ENCODE measurements at regions not wholly inside any gene's neighbourhood (a gene's known extent, or its start where the extent isn't known, plus 50 kb on each side); places are given as distances from the start of the nearest gene placed in this dataset.

- H3K9me3 Mint-ChIP-seq: peaks cover 44% of the 10 kb centered on the region
- DNase-seq (ENCODE audit: low spot score) (no peak), ATAC-seq (no peak)
- no peak overlapping the region for H3K4me3 Mint-ChIP-seq
- TF ChIP-seq MYBL2 (CRISPR knock-in tag; IDR thresholded peaks at IDR 0.05) (no peak), RORB (CRISPR knock-in tag; IDR thresholded peaks at IDR 0.05) (no peak), GABPB1 (CRISPR knock-in tag; IDR thresholded peaks at IDR 0.05) (no peak), JUN (CRISPR knock-in tag; IDR thresholded peaks at IDR 0.05) (no peak), E2F4 (CRISPR knock-in tag; IDR thresholded peaks at IDR 0.05; ENCODE audit: borderline replicate concordance, low read depth) (no peak), USF2 (CRISPR knock-in tag; IDR thresholded peaks at IDR 0.05) (no peak), CREM (CRISPR knock-in tag; IDR thresholded peaks at IDR 0.05) (no peak), E2F1 (CRISPR knock-in tag; IDR thresholded peaks at IDR 0.05) (no peak), ZNF263 (CRISPR knock-in tag; IDR thresholded peaks at IDR 0.05; ENCODE audit: low read depth) (no peak)
- CTCF ChIA-PET: no interaction called here
- H3K36me3 Mint-ChIP-seq: peaks cover 45% of the 10 kb centered on the region
- H3K27me3 Mint-ChIP-seq (ENCODE audit: low read depth): peaks cover 6% of the 10 kb centered on the region; the same call in 1 of the 2 replicates
- peak overlapping the region; percentile 55 for H3K27ac Mint-ChIP-seq
- POLR2A ChIA-PET: no interaction called here
- peaks cover 74% of the 10 kb centered on the region for H3K4me1 Mint-ChIP-seq
These were observed 773.4 kb upstream of the SLITRK1 start for GRCh38 chr13:84655677-84656076.

DNA sequence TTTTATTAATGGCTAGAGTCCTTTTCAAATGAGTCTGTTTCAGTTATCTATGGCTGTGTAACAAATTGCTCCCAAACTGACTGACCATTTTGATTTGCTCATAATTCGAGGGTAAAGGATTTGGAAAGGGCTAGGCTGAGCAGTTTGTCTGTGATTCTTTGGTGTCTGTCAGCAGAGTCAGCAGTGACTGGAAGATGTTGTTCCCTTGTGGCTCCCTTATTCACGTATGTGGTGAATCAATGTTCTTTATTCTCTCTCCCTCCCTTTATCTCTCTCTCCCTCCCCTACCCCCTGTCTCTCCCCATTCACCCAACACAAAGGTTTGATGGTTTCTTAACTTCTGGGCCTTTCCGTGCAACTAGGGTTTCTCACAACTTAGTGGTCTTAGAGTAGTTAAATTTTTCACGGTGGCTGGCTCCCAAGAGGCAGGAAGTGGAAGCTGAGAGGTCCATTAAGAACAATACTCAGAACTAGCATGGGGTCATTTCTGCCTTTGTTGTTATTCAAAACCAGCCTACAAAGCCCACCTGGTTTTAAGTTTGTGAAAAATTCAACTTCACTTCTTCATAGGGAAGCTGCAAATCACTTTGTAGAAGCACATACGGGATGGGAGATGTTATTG lies 772.5 kb upstream of the SLITRK1 start:
- H3K36me3 Mint-ChIP-seq: peaks cover 46% of the 10 kb centered on the region
- POLR2A ChIA-PET: interaction anchor here (0.6 kb wide), 1 partner anchor 18 kb away, joined by 5 read pairs; no protein-coding TSS in a partner anchor
- H3K4me1 Mint-ChIP-seq: peaks cover 78% of the 10 kb centered on the region
- DNase-seq (ENCODE audit: low spot score) (peak; percentile 32), ATAC-seq (peak; percentile 90)
- CTCF ChIA-PET: no interaction called here
- peaks cover 45% of the 10 kb centered on the region for H3K9me3 Mint-ChIP-seq
- H3K27ac Mint-ChIP-seq: peak overlapping the region; percentile 98
- no peak overlapping the region for H3K4me3 Mint-ChIP-seq
- H3K27me3 Mint-ChIP-seq (ENCODE audit: low read depth): peaks cover 6% of the 10 kb centered on the region; the same call in 1 of the 2 replicates
- TF ChIP-seq TEAD1 (CRISPR knock-in tag; IDR thresholded peaks at IDR 0.05) (peak; percentile 80; the same call in 1 of the 2 replicates), FOXP1 (CRISPR knock-in tag; IDR thresholded peaks at IDR 0.05; ENCODE audit: borderline replicate concordance) (no peak), SP1 (CRISPR knock-in tag; conservative IDR thresholded peaks at IDR 0.05) (0 out of 2 replicates have a peak, but pooled peaks have one; percentile 17), ZNF138 (CRISPR knock-in tag; conservative IDR thresholded peaks at IDR 0.05) (no peak), NFE2L1 (CRISPR knock-in tag; IDR thresholded peaks at IDR 0.05) (0 out of 2 replicates have a peak, but pooled peaks have one; percentile 24), ZNF532 (CRISPR knock-in tag; IDR thresholded peaks at IDR 0.05; ENCODE audit: borderline replicate concordance) (no peak), ZBTB21 (CRISPR knock-in tag; IDR thresholded peaks at IDR 0.05; ENCODE audit: borderline replicate concordance) (0 out of 2 replicates have a peak, but pooled peaks have one; percentile 11), CDX4 (CRISPR knock-in tag; IDR thresholded peaks at IDR 0.05; ENCODE audit: borderline replicate concordance) (no peak), ZNF423 (CRISPR knock-in tag; IDR thresholded peaks at IDR 0.05) (peak; percentile 68)
- TF ChIP-seq, protein P1, sequence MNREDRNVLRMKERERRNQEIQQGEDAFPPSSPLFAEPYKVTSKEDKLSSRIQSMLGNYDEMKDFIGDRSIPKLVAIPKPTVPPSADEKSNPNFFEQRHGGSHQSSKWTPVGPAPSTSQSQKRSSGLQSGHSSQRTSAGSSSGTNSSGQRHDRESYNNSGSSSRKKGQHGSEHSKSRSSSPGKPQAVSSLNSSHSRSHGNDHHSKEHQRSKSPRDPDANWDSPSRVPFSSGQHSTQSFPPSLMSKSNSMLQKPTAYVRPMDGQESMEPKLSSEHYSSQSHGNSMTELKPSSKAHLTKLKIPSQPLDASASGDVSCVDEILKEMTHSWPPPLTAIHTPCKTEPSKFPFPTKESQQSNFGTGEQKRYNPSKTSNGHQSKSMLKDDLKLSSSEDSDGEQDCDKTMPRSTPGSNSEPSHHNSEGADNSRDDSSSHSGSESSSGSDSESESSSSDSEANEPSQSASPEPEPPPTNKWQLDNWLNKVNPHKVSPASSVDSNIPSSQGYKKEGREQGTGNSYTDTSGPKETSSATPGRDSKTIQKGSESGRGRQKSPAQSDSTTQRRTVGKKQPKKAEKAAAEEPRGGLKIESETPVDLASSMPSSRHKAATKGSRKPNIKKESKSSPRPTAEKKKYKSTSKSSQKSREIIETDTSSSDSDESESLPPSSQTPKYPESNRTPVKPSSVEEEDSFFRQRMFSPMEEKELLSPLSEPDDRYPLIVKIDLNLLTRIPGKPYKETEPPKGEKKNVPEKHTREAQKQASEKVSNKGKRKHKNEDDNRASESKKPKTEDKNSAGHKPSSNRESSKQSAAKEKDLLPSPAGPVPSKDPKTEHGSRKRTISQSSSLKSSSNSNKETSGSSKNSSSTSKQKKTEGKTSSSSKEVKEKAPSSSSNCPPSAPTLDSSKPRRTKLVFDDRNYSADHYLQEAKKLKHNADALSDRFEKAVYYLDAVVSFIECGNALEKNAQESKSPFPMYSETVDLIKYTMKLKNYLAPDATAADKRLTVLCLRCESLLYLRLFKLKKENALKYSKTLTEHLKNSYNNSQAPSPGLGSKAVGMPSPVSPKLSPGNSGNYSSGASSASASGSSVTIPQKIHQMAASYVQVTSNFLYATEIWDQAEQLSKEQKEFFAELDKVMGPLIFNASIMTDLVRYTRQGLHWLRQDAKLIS (CRISPR knock-in tag; IDR thresholded peaks at IDR 0.05; ENCODE audit: borderline replicate concordance): no peak
- TF ChIP-seq, protein P2, sequence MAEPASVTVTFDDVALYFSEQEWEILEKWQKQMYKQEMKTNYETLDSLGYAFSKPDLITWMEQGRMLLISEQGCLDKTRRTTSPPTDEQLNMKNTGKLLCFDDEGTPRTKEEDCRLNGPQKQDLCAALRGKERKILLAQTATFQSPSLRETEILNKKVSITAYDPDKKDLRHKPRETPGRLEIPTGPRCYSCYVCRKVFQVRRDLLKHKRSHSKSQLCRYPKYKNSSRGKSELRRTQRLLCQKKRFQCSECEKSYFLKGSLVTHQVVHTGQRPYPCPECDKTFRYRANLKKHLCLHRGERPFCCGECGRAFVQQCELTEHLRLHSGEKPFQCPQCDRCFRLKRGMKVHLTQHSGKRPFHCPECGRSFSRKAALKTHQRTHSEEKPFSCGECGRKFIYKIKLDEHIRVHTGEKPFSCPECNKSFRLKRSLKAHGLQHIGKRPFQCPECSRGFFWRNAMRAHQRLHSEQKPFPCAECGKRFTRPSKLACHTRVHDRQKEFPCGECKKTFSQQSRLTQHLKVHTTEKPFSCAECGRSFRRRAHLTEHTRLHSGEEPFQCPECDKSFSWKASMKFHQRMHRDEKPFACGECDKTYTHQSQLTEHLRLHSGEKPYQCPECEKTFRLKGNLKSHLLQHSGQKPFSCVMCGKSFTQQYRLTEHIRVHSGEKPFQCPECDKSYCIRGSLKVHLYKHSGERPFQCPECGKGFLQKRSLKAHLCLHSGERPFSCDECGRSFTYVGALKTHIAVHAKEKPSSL (CRISPR knock-in tag; conservative IDR thresholded peaks at IDR 0.05): peak; percentile 66; the same call in 1 of the 2 replicates
